Dedifferentiated amniotic fluid mesenchymal stem cell (primary cell): ENCODE measurements at regions not wholly inside any gene's neighbourhood (a gene's known extent, or its start where the extent isn't known, plus 50 kb on each side); places are given as distances from the start of the nearest gene placed in this dataset.
"Not testable (repeated sequence)": the region's sequence is repeated elsewhere in the genome, so short reads cannot be mapped to it uniquely, and the experiment has no call there.

Source experiments
- DNase-seq: peaks from one replicate; pipeline ENCODE4 v3.0.0-alpha.2; 2016; ENCODE audit errors: extremely low spot score

GRCh38 chr2:55811048-55811447 lies 112.5 kb downstream of the EFEMP1 start:
- DNase-seq, result no peak

DNA sequence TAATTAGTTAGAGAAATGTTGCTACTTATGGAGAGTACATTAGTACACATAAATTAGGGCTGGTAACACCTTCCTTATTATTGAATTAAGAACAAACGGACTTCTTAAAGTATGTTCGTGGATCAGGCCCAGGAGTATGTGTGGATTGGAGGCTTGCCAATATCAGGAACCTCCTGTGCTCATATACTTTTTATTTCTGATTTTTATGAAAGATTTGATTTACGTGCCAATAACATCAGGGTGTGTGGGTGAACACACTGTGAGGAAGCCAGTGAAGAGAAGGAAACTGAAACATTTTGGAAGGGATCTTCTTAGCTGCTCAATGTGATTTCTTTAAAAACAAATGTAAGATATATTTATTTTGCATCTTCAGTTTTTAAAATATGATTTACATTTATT lies 113.0 kb downstream of the EFEMP1 start:
- DNase-seq, result no peak

DNA sequence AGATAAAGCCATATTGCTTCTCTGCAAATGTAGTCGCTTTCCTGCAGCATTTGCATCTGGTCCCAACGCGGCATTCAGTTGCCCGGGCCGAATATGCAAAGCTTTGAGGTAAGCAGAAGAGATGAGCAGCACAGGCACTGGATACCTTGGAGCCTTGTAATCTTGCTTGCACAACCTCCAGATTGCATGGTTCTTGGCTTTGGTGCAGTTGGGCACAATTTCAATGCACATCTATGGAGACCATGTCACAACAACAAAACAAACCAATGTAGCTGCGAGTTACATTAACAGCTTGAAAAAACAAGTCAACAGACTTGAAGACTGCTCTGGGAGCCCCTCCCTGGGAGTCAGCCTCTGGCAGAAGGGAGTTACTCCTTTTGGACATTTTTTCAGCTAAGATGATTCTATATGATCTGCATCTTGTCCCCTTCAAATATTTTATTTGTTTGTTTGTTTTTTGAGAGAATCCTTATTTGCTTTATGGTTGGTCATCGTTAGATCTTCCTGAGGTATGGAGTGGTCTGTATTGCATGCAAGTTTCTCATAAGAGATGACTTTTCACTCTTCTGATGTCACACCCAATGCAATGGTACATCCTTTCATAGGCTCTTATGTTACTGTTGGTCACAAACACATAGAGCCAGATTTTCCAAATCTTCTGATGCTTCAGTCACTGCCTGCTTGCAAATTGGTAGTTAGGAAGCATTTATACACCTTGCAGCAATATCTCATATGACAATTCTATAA lies 113.5 kb downstream of the EFEMP1 start:
- no peak for DNase-seq

DNA sequence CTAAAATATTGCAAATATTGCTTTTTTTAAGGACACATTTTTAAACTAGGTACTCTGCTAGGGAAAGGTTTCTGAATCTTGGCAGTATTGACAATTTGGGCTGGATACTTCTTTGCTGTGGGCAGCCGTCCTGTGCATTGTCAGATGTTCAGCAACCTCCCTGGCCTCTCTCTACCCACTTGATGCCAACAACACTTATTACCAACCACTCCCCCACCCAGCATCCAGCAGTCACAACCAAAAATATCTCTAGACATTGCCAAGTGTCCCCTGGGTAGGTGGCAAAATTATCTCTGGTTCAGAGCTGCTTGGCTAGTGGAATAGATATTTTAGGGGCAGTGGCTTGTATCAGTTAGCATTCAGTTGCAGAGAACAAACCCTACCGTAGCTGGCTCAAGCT lies 114.3 kb upstream of the PNPT1 start:
- DNase-seq, result no peak

DNA sequence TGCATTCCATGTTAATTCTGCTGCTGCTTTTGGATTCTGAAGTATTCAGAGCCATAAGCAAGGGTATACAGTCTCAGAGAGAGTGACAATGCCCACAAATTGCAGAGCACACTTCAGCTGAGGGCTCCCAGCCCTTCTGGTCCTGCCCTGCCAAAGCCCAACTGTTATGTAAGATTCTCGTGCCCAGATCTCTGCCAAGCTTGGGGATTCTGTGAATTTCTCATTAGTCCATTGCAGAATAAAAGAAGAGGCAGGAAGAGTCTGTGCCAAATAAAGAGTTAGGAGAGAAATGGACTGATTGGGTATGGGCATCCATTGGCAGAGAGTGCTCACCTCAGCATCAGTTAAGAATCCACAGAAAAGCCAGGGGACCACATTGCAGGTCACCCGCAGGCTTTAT lies 112.0 kb upstream of the PNPT1 start:
- DNase-seq, result no peak

GRCh38 chr2:55804535-55804934 lies 110.9 kb upstream of the PNPT1 start:
- no peak for DNase-seq

DNA sequence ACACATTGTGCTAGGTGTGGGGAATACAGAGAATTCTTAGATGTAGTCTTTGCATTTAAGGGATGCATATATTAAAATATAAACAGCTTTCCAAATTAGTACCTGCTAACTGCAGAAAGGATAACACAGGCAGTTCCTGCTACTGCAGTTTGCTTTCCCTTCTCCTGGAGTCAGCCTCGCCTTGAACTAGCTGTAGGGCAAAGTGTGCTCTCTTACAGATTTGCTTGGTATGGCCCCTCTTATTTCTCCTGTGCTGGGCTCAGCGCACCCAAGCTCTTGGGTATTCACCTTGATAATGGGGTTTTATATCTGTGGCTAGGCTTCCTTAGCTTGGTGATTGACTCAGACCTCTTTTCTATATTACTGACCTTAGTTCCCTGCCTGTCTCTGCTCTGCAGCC lies 108.4 kb upstream of the PNPT1 start:
- DNase-seq, result no peak

GRCh38 chr2:55801436-55801835 lies 107.8 kb upstream of the PNPT1 start:
- DNase-seq, result no peak

- not testable (repeated sequence) for DNase-seq
Observed at GRCh38 chr2:55799624-55800023, 106.0 kb upstream of the PNPT1 start.

GRCh38 chr2:55796121-55796520 lies 102.5 kb upstream of the PNPT1 start:
- DNase-seq, result no peak

GRCh38 chr2:55793602-55794001 lies 100.0 kb upstream of the PNPT1 start:
- DNase-seq, result not testable (repeated sequence)

- DNase-seq, result no peak
Observed at GRCh38 chr2:55786280-55786679, 92.6 kb upstream of the PNPT1 start.

DNA sequence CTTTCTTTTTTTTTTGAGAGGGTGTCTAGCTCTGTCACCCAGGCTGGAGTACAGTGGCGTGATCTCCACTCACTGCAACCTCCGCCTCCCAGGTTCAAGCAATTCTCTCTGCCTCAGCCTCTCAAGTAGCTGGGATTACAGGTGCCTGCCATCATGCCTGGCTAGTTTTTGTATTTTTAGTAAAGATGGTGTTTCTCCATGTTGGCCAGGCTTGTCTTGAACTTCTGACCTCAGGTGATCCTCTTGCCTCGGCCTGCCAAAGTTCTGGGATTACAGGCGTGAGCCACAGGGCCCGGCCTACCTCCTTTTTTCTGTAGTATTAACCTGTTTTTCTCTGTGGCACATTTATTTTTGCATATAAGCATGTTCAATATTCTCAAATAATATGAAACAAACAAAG lies 90.1 kb upstream of the PNPT1 start:
- DNase-seq, result not testable (repeated sequence)

GRCh38 chr2:55782528-55783173 lies 89.0 kb upstream of the PNPT1 start:
- DNase-seq, result no peak

- DNase-seq, result no peak
Observed at GRCh38 chr2:55781542-55781941, 87.9 kb upstream of the PNPT1 start.

- no peak for DNase-seq
Observed at GRCh38 chr2:55780697-55781096, 87.1 kb upstream of the PNPT1 start.

GRCh38 chr2:55779459-55780421 lies 86.1 kb upstream of the PNPT1 start:
- DNase-seq, result peak; percentile 30

DNA sequence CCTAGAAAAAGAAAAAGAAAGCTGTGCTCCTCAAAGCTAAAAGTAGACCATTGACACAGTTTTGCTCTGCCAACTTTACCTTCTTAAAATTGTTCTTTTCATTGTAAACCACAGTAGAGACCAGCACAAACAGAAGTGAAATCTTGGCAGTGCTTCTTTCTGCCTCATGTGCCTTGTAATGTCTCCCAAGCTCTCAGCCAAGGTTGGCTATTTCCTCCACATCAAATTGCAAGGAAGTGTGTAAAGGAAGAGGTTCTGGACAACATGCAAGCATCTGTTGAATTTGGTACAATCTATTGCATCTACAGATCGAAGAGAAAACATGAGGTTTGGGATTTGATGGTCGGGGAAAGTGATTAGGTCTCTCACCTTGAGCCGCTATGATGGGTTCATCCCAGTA lies 83.3 kb upstream of the PNPT1 start:
- DNase-seq, result no peak

GRCh38 chr2:55776479-55776878 lies 82.8 kb upstream of the PNPT1 start:
- no peak for DNase-seq

- DNase-seq, result no peak
Observed at GRCh38 chr2:55775828-55776227, 82.2 kb upstream of the PNPT1 start.

GRCh38 chr2:55773651-55774050 lies 80.0 kb upstream of the PNPT1 start:
- not testable (repeated sequence) for DNase-seq
